HG02973 (cell line): ENCODE measurements at regions not wholly inside any gene's neighbourhood (a gene's known extent, or its start where the extent isn't known, plus 50 kb on each side); places are given as distances from the start of the nearest gene placed in this dataset.

ENCODE experiments used
- ATAC-seq: cut with Tn5 transposase; IDR thresholded peaks from one replicate; pipeline ENCODE4 v1.9.1; 2021; ENCODE audit warnings: moderate library complexity; ENCODE audit not compliant: unreplicated experiment

GRCh38 chr4:4749137-4749536, 110.3 kb upstream of the MSX1 start:
- no peak for ATAC-seq

- ATAC-seq, result no peak
Observed at GRCh38 chr4:4746444-4746843, 113.0 kb upstream of the MSX1 start.

GRCh38 chr4:4740071-4740470, 119.4 kb upstream of the MSX1 start:
- no peak for ATAC-seq

GRCh38 chr4:4735870-4736269, 123.6 kb upstream of the MSX1 start:
- ATAC-seq, result no peak

GRCh38 chr4:4735136-4735750, 124.2 kb upstream of the MSX1 start:
- no peak for ATAC-seq

GRCh38 chr4:4734425-4734824, 125.0 kb upstream of the MSX1 start:
- ATAC-seq, result no peak

- ATAC-seq, result no peak
Observed at GRCh38 chr4:4733663-4734062, 125.8 kb upstream of the MSX1 start.

GRCh38 chr4:4730249-4730648, 129.2 kb upstream of the MSX1 start:
- no peak for ATAC-seq

GRCh38 chr4:4729206-4729605, 130.3 kb upstream of the MSX1 start:
- no peak for ATAC-seq

GRCh38 chr4:4727536-4727935, 131.9 kb upstream of the MSX1 start:
- ATAC-seq, result no peak

GRCh38 chr4:4726051-4726450, 133.4 kb upstream of the MSX1 start:
- ATAC-seq, result no peak

- ATAC-seq, result no peak
Observed at GRCh38 chr4:4724321-4724720, 135.1 kb upstream of the MSX1 start.

GRCh38 chr4:4721636-4722035, 137.8 kb upstream of the MSX1 start:
- ATAC-seq, result no peak

- ATAC-seq, result no peak
Observed at GRCh38 chr4:4720646-4721045, 138.8 kb upstream of the MSX1 start.

- ATAC-seq, result no peak
Observed at GRCh38 chr4:4719436-4719835, 140.0 kb upstream of the MSX1 start.

- ATAC-seq, result no peak
Observed at GRCh38 chr4:4717692-4718091, 141.8 kb upstream of the MSX1 start.

GRCh38 chr4:4714331-4714730, 145.1 kb upstream of the MSX1 start:
- no peak for ATAC-seq

- no peak for ATAC-seq
Observed at GRCh38 chr4:4712800-4713528, 146.5 kb upstream of the MSX1 start.

GRCh38 chr4:4711902-4712301, 147.6 kb upstream of the MSX1 start:
- no peak for ATAC-seq

GRCh38 chr4:4709736-4710135, 149.7 kb upstream of the MSX1 start:
- no peak for ATAC-seq

GRCh38 chr4:4704267-4704666, 155.2 kb upstream of the MSX1 start:
- no peak for ATAC-seq

GRCh38 chr4:4697584-4697983, 155.7 kb upstream of the STX18 start:
- ATAC-seq, result no peak

GRCh38 chr4:4696530-4696929, 154.7 kb upstream of the STX18 start:
- ATAC-seq, result no peak
